HUES48 (cell line): ENCODE measurements at regions not wholly inside any gene's neighbourhood (a gene's known extent, or its start where the extent isn't known, plus 50 kb on each side); places are given as distances from the start of the nearest gene placed in this dataset.

Source experiments
- H3K27ac ChIP-seq: one replicate; pipeline ENCODE4 v1.7.0; 2013; ENCODE audit warnings: low read depth, low read length, inconsistent platforms
- H3K27me3 ChIP-seq: 2 replicates; pipeline ENCODE4 v1.6.1; 2013; ENCODE audit warnings: mild to moderate bottlenecking, low read length; ENCODE audit not compliant: control insufficient read depth, insufficient read depth
- H3K36me3 ChIP-seq: 2 replicates; pipeline ENCODE4 v1.6.1; 2013; ENCODE audit warnings: low read length; ENCODE audit not compliant: control insufficient read depth, insufficient read depth
- H3K4me1 ChIP-seq: 2 replicates; pipeline ENCODE4 v1.6.1; 2013; ENCODE audit warnings: mild to moderate bottlenecking, low read length; ENCODE audit not compliant: control insufficient read depth, insufficient read depth
- H3K4me3 ChIP-seq: 2 replicates; pipeline ENCODE4 v1.5.1; 2013; ENCODE audit warnings: mild to moderate bottlenecking, low read depth, low read length
- H3K9ac ChIP-seq: 2 replicates; pipeline ENCODE4 v1.6.1; 2013; ENCODE audit warnings: mild to moderate bottlenecking, low read depth, low read length, moderate library complexity
- H3K9me3 ChIP-seq: 2 replicates; pipeline ENCODE4 v1.6.1; 2013; ENCODE audit warnings: low read length; ENCODE audit not compliant: control insufficient read depth, insufficient read depth

DNA sequence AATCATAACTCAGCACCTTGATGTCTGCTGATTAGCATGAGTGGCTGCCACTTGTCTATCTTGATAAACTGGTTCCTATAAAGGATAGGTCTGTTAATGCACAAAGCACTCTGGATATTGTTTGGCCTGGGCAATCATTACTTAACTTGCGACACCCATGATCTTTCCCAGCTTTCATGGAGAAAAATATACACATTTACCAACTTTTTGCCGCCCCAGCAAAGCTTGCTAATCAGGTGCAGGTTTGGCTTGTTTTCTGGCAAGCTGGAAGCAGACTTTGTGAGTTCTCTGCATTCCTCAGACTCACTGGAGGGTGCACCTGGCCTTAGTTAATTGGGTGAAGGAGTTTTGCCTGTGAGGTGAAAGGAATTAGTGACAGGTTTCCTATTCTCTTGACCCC lies 1126.4 kb upstream of the FLRT2 start:
- no peaks in the 10 kb centered on the region for H3K36me3 ChIP-seq
- H3K4me3 ChIP-seq, result peak overlapping the region; percentile 10; the same call in 1 of the 2 replicates
- no peak overlapping the region for H3K9ac ChIP-seq
- peaks cover under 1% of the 10 kb centered on the region; the same call in 1 of the 2 replicates for H3K9me3 ChIP-seq
- H3K27ac ChIP-seq, result peak overlapping the region; percentile 15
- no peaks in the 10 kb centered on the region for H3K27me3 ChIP-seq
- H3K4me1 ChIP-seq, result peaks cover 11% of the 10 kb centered on the region

- H3K9me3 ChIP-seq, result no peaks in the 10 kb centered on the region
- H3K36me3 ChIP-seq, result no peaks in the 10 kb centered on the region
- no peak overlapping the region for H3K27ac ChIP-seq
- no peak overlapping the region for H3K9ac ChIP-seq
- peaks cover 11% of the 10 kb centered on the region for H3K4me1 ChIP-seq
- no peak overlapping the region for H3K4me3 ChIP-seq
- H3K27me3 ChIP-seq, result no peaks in the 10 kb centered on the region
Observed at GRCh38 chr14:84404246-84404645, 1125.7 kb upstream of the FLRT2 start.

- Histone ChIP-seq H3K27ac (no peak overlapping the region), H3K4me3 (no peak overlapping the region), H3K9me3 (no peaks in the 10 kb centered on the region), H3K9ac (no peak overlapping the region), H3K36me3 (no peaks in the 10 kb centered on the region), H3K4me1 (peaks cover 8% of the 10 kb centered on the region), H3K27me3 (no peaks in the 10 kb centered on the region)
Observed at GRCh38 chr14:84409435-84409834, 1120.5 kb upstream of the FLRT2 start.

- H3K27ac ChIP-seq, result no peak overlapping the region
- no peak overlapping the region for H3K4me3 ChIP-seq
- no peak overlapping the region for H3K9ac ChIP-seq
- no peaks in the 10 kb centered on the region for H3K27me3 ChIP-seq
- H3K36me3 ChIP-seq, result no peaks in the 10 kb centered on the region
- H3K9me3 ChIP-seq, result no peaks in the 10 kb centered on the region
- peaks cover 8% of the 10 kb centered on the region for H3K4me1 ChIP-seq
Observed at GRCh38 chr14:84410344-84410743, 1119.6 kb upstream of the FLRT2 start.

DNA sequence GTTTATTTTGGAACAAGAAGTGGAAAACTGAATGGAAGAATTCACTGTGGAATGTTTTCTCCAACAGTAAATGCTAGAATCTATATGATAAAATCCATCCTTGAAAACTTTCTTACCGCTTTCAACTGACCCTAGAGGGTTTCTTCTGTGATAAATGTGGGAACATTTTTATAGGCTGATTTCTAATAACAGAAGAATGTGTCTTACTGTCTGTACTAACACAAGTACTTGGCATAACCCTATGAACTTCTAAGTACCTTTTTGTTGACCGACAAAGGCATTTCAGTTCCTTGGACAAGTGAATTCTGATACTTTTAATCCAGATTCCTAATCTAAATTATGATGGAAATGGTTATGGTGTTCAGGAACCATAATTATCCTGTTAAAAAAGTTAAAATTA lies 1109.7 kb upstream of the FLRT2 start:
- no peak overlapping the region for H3K4me3 ChIP-seq
- H3K27ac ChIP-seq, result no peak overlapping the region
- no peaks in the 10 kb centered on the region for H3K36me3 ChIP-seq
- no peak overlapping the region for H3K9ac ChIP-seq
- no peaks in the 10 kb centered on the region for H3K27me3 ChIP-seq
- no peaks in the 10 kb centered on the region for H3K4me1 ChIP-seq
- no peaks in the 10 kb centered on the region for H3K9me3 ChIP-seq

- Histone ChIP-seq H3K4me1 (no peaks in the 10 kb centered on the region), H3K9me3 (no peaks in the 10 kb centered on the region), H3K27me3 (no peaks in the 10 kb centered on the region), H3K9ac (no peak overlapping the region), H3K4me3 (no peak overlapping the region), H3K27ac (no peak overlapping the region), H3K36me3 (no peaks in the 10 kb centered on the region)
Observed at GRCh38 chr14:84421621-84422020, 1108.3 kb upstream of the FLRT2 start.

DNA sequence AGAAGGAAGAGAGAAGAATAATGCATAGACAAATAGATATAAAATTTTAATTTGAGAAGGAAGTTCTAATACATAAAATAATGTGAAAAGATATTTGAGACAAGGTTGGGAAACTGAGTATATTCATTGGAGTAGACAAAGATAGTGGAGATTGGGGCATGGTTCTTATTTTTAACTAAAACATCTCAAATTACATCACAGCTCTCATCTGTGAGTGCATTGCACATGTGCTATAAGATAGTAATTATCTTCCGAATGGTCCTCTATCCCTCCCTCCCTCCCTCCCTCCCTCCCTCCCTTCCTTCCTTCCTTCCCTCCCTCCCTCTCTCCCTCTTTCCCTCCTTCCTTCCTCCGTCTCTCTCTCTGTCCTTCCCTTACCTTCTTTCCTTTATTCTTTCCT lies 1104.0 kb upstream of the FLRT2 start:
- H3K4me3 ChIP-seq, result no peak overlapping the region
- H3K9me3 ChIP-seq, result no peaks in the 10 kb centered on the region
- no peak overlapping the region for H3K27ac ChIP-seq
- H3K36me3 ChIP-seq, result no peaks in the 10 kb centered on the region
- no peaks in the 10 kb centered on the region for H3K4me1 ChIP-seq
- H3K9ac ChIP-seq, result no peak overlapping the region
- H3K27me3 ChIP-seq, result no peaks in the 10 kb centered on the region

GRCh38 chr14:84432676-84433075 lies 1097.3 kb upstream of the FLRT2 start:
- Histone ChIP-seq H3K27me3 (no peaks in the 10 kb centered on the region), H3K36me3 (no peaks in the 10 kb centered on the region), H3K4me3 (no peak overlapping the region), H3K9me3 (no peaks in the 10 kb centered on the region), H3K9ac (no peak overlapping the region), H3K27ac (no peak overlapping the region), H3K4me1 (0 out of 2 replicates have a peak, but pooled peaks cover 10% of the 10 kb centered on the region)

GRCh38 chr14:84433961-84434360 lies 1096.0 kb upstream of the FLRT2 start:
- Histone ChIP-seq H3K4me1 (0 out of 2 replicates have a peak, but pooled peaks cover 10% of the 10 kb centered on the region), H3K27ac (no peak overlapping the region), H3K4me3 (no peak overlapping the region), H3K27me3 (no peaks in the 10 kb centered on the region), H3K36me3 (no peaks in the 10 kb centered on the region), H3K9me3 (no peaks in the 10 kb centered on the region), H3K9ac (no peak overlapping the region)

- 0 out of 2 replicates have a peak, but pooled peaks cover 10% of the 10 kb centered on the region for H3K4me1 ChIP-seq
Observed at GRCh38 chr14:84435820-84436324, 1094.1 kb upstream of the FLRT2 start.

GRCh38 chr14:84436528-84436927 lies 1093.4 kb upstream of the FLRT2 start:
- Histone ChIP-seq H3K27ac (no peak overlapping the region), H3K9me3 (no peaks in the 10 kb centered on the region), H3K27me3 (no peaks in the 10 kb centered on the region), H3K9ac (no peak overlapping the region), H3K4me3 (no peak overlapping the region), H3K36me3 (no peaks in the 10 kb centered on the region), H3K4me1 (0 out of 2 replicates have a peak, but pooled peaks cover 10% of the 10 kb centered on the region)

More at GRCh38 chr14:84435820-84436324, 1094.1 kb upstream of the FLRT2 start:
- Histone ChIP-seq H3K27ac (no peak overlapping the region), H3K27me3 (no peaks in the 10 kb centered on the region), H3K9me3 (no peaks in the 10 kb centered on the region), H3K4me3 (no peak overlapping the region), H3K36me3 (no peaks in the 10 kb centered on the region), H3K9ac (no peak overlapping the region)
